ENCODE measurements at regions not wholly inside any gene's neighbourhood (a gene's known extent, or its start where the extent isn't known, plus 50 kb on each side); places are given as distances from the start of the nearest gene placed in this dataset.
"Not testable (repeated sequence)": the region's sequence is repeated elsewhere in the genome, so short reads cannot be mapped to it uniquely, and the experiment has no call there.

DNA sequence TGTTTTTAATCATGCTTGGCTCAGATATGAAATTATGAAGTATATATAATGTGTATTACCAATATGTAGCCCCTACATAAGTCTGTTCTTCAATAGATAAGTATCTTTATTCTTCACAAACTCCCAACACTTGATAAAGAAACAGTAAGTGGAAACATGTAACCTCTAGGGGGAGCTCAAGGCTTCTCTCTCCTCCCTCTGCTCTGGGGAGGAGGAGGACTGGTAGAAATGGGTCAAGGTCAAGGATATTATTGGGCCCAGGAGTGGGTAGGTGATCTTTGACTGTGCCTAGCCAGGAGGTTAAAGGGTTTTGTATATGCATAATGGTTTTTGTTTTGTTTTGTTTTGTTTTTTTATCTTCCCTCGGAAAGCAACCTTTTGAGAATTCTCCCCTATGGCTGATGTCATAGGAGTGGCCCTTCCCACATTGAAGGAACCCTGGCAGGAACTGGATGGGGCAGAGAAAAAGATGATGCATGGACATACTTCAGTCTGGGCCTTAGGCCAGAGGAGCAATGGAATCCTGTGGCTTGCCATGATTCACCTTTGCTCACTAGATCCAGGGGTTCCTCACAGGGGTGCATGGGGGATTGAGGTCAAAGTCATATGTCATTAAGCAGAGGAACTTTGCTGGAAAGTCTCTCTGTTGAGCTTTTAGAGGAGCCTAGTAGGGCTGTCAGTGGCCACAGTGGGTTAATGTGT lies 460.3 kb downstream of the MID1IP1 start:
- FAIRE-seq = peak; percentile 47
- DNase-seq (ENCODE audit: insufficient read length, low spot score) = no peak

- FAIRE-seq (no peak), DNase-seq (ENCODE audit: insufficient read length, low spot score) (no peak)
These were observed 461.4 kb downstream of the MID1IP1 start for GRCh38 chrX:39262641-39263040.

DNA sequence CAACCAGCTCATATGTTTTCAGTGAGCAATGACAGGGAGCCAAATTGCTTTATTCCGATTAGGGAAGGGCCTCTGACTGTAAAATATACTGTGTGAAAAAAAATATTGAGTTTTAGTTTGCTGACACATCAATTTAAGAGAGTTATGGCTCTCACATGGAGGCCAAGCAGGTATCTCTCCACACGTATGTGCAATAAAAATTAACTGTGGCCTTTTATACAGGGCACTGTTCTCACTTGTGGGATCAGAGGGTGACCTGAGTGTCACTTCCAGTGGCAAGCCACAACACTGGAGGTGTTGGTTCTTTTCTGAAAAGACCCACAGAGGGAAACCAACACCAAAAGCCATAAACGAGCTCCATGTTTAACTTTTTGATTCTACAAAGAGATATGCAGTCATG lies 462.8 kb downstream of the MID1IP1 start:
- DNase-seq (ENCODE audit: insufficient read length, low spot score) = no peak
- no peak for FAIRE-seq

- DNase-seq (ENCODE audit: insufficient read length, low spot score) (no peak), FAIRE-seq (no peak)
These were observed 465.9 kb downstream of the MID1IP1 start for GRCh38 chrX:39267176-39267575.

- FAIRE-seq (no peak), DNase-seq (ENCODE audit: insufficient read length, low spot score) (no peak)
These were observed 466.9 kb downstream of the MID1IP1 start for GRCh38 chrX:39268207-39268606.

GRCh38 chrX:39275500-39276068 lies 474.3 kb downstream of the MID1IP1 start:
- FAIRE-seq = no peak
- no peak for DNase-seq (ENCODE audit: insufficient read length, low spot score)

- not testable (repeated sequence) for FAIRE-seq; DNase-seq (ENCODE audit: insufficient read length, low spot score)
These were observed 476.6 kb downstream of the MID1IP1 start for GRCh38 chrX:39277685-39278390.

GRCh38 chrX:39283239-39283638 lies 482.0 kb downstream of the MID1IP1 start:
- DNase-seq (ENCODE audit: insufficient read length, low spot score) (no peak), FAIRE-seq (no peak)

DNA sequence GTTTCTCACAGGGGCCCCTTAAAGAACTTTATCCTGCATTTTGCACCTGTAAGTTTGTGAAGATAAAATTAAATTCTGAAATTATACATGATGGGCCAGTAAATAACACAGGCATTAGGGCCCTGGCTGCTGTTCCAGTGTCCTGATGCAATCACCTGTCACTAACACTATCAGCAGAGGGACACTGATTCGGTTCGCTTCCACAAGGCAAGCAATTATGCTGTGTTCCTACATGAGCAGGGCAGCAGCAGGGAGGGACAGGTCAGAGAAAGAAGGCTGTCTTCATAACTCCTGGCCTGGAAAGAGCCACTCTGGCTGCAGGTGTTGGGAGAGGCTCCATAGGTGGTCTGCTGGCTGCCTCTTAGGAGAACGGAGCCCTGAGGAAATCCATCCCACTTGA lies 487.3 kb downstream of the MID1IP1 start:
- FAIRE-seq = no peak

GRCh38 chrX:39289827-39290226 lies 488.6 kb downstream of the MID1IP1 start:
- FAIRE-seq (no peak), DNase-seq (ENCODE audit: insufficient read length, low spot score) (no peak)

More for the DNA sequence above, 487.3 kb downstream of the MID1IP1 start:
- DNase-seq (ENCODE audit: insufficient read length, low spot score) = no peak

DNA sequence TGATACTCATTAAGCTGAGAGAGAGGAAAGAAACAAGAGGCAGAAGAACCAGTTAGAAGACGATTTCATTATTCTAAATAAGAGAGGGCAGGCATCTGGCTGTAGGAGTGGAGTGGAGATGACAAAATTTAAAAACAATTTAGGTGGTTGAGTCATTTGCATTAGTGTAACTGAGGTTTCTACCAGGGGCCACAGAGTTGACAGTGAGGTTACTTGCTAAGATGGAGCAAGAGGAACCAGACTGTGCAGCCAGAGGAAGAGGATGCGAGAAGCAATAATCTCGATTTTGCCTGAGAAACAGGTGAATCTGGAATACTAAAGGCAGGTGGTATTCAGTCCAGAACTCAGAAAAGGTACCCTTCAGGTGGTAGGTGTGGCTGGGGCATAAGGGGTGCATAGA lies 491.9 kb downstream of the MID1IP1 start:
- FAIRE-seq = peak; percentile 33
- DNase-seq (ENCODE audit: insufficient read length, low spot score) = no peak

- FAIRE-seq = peak; percentile 4
- DNase-seq (ENCODE audit: insufficient read length, low spot score) = no peak
These were observed 495.2 kb downstream of the MID1IP1 start for GRCh38 chrX:39296472-39296871.

GRCh38 chrX:39298821-39299220 lies 497.6 kb downstream of the MID1IP1 start:
- DNase-seq (ENCODE audit: insufficient read length, low spot score) (no peak), FAIRE-seq (no peak)

DNA sequence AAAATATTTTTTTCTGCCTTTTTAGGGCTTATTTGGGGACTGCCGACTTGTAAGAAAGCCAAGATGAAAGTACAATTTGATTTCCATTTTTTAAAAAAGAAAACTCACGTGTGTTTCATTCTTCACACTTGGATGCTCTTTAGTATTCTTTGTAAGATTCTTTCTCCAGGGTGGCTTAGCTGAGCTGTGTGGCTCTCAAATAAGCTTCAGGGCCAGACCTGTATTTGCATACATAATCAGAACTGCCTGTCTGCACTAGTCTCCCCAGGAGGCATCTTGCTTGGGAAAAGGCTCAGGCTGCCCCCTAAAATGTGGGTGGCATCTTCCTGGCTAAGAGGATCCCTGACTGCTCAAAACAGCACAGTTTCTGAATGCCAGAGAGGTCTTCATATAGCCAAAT lies 498.4 kb downstream of the MID1IP1 start:
- FAIRE-seq (no peak), DNase-seq (ENCODE audit: insufficient read length, low spot score) (no peak)

DNA sequence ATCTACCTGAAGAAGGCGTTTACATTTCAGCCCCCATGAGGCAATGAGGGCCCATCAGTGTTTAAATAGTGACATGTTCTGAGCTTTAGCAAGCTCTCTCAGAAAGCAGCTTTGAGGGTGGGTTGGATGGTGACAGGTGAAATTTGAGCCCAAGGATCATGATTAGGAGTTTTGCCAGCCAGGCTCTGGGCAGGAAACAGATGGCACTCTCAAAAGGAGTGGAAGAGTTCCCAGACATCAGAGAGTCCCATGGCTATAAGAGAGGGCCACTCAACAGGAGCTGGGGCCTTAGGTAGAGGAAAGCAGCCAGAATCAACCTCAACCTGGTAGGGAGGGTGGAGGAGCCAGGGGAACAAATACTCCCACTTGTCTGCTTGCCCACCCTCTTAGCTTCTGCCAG lies 499.8 kb downstream of the MID1IP1 start:
- FAIRE-seq = no peak
- no peak for DNase-seq (ENCODE audit: insufficient read length, low spot score)

DNA sequence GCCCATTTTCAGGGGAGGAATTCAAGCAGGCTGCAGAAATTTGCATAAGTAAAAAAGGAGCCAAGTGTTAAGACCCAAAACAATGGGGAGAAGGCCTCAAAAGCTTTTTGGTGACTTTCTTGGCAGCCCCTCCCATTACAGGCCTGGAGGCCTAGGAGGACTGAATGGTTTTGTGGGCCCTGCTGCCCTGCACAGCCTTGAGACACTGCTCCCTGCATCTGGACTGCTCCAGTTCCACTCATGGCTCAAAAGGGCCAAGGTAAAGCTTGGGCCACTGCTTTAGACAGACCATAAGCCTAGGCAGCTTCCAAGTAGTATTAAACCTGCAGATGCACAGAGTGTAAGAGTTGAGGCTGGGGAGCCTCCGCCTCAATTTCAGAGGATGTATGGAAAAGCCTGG lies 501.6 kb downstream of the MID1IP1 start:
- no peak for FAIRE-seq
- no peak for DNase-seq (ENCODE audit: insufficient read length, low spot score)

- DNase-seq (ENCODE audit: insufficient read length, low spot score) (no peak), FAIRE-seq (no peak)
These were observed 503.5 kb downstream of the MID1IP1 start for GRCh38 chrX:39304746-39305145.

DNA sequence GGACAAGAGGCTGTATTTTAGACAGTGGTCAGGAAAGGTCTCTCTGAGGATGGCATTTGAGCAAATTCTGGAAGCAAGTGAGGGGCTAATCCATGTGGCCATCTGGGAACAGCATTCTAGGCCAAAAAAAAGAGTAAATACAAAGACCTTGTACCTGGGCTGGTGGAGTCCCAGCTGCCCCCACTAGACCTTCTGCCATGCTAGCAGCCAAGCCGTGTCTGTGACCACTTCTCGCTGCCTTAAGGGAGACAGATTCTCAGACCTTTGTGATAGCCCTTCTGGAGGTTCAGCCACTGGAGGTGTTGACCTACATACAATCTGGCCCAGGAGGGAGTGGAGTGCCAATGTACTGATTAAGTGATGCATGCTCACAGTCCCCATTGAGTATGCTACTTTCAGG lies 506.2 kb downstream of the MID1IP1 start:
- FAIRE-seq (no peak), DNase-seq (ENCODE audit: insufficient read length, low spot score) (no peak)

GRCh38 chrX:39308126-39308525 lies 506.9 kb downstream of the MID1IP1 start:
- DNase-seq (ENCODE audit: insufficient read length, low spot score) = no peak
- FAIRE-seq = no peak

DNA sequence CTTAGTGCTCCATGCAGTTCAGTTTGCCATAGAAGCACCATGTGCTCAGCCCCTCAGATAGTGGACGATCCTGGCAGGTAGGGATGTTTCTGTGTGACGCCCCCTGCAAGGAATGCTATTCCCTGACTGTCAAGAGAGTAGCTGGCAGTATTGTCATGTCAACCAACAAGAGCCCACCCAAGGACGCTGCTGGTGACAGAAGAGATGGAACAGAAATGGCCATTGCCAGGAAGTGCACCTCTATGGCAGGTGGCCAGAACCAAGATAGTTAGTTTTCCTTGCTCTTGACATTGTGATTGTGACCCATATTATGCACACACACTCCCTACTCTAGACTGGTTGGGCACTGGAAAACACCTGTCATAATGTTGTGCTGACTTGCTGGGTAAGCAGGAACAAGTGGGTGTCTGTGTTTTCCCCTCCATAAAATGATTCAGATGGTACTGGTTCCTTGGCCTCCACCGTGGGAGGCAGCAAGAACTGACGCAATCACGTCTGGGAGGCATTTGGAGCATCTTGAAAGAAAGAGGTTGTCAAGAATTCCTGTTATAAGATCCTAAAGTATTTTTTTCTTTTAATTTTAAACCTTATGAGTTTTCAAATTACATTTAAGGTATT lies 507.9 kb downstream of the MID1IP1 start:
- no peak for FAIRE-seq
- no peak for DNase-seq (ENCODE audit: insufficient read length, low spot score)

DNA sequence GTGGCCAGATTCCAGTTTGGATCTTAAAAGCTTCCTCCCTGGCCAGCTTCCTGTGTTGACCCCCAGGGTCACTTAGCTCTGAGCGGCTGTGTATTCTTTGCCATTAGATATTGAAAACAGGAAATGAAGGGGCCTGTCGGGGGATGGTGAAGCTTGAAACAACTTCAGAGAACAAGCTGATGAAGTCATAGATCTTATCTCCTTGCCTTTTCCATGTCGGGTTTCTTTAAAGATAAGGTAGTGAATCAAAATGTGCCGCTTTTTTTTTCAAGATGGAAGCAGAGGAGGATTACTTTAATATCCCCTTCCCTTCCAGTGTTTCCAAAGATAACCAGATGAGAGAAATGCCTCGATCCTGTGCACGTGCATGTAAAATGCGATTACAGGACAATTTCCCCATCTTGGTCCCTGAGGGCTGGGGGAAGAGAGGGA lies 508.5 kb downstream of the MID1IP1 start:
- FAIRE-seq = no peak

DNA sequence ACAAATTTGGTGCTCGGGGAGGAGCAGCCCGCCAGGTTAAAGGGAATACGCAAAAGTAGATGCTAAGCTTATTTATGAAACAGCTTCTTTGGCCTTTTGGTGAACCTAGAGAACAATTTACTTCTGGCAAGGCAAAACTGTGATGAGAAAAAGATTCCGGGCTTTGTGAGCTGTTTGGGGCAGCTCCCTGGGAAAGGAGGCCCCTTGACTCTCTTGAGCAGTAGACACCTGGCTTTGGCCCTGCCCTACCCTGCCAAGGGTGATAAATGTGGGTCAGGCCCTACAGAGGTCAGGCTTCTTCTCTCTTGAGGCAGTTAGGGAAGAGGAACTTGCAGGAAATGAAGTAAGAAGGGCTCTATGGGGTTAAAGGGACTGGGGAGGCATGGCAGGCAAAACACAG lies 509.6 kb downstream of the MID1IP1 start:
- FAIRE-seq = no peak
- DNase-seq (ENCODE audit: insufficient read length, low spot score) = no peak

More for the DNA sequence above, 508.5 kb downstream of the MID1IP1 start:
- no peak for DNase-seq (ENCODE audit: insufficient read length, low spot score)

All from GM19239 (cell line).